HepG2 (cell line): ENCODE measurements at regions not wholly inside any gene's neighbourhood (a gene's known extent, or its start where the extent isn't known, plus 50 kb on each side); places are given as distances from the start of the nearest gene placed in this dataset.

Experiments used
- ATAC-seq: fragments of 200-7000 bp; cut with Tn5 transposase; 3 replicates; pipeline ENCODE4 v1.9.1; 2020; ENCODE audit warnings: mild to moderate bottlenecking, moderate library complexity
- BruUV-seq: library from RNA; stranded (reverse); fragments of 400-500 nt; replicated peaks from 2 replicates; lab custom pipeline; 2021; lab: Mats Ljungman, UMichigan
- CTCF ChIA-PET: fragments of 300-600 bp; formaldehyde crosslinking; extraction: SDS; loops from one replicate; lab custom pipeline; 2021; ENCODE audit warnings: low total read pairs, inconsistent platforms, low intra/inter-chr PET ratio; lab: Yijun Ruan, JAX
- POLR2A ChIA-PET: fragments of 350-600 bp; sonication (Branson Sonifier 250); formaldehyde crosslinking; loops from one replicate; lab custom pipeline; 2020; ENCODE audit warnings: antibody characterized with exemption, inconsistent platforms; lab: Yijun Ruan, JAX
- DNase-seq: peaks from one replicate; pipeline ENCODE4 v3.0.0-alpha.2; 2015; ENCODE audit warnings: low spot score
- FAIRE-seq: peaks from 3 replicates; lab custom pipeline; 2011; peaks lifted over from hg19 to GRCh38; lab: Jason Lieb, UNC
- H2AFZ ChIP-seq: one replicate; pipeline ENCODE4 v1.6.1; 2011; ENCODE audit warnings: low read length, inconsistent platforms
- H3K27ac ChIP-seq: fragments of 300-600 bp; 3 replicates; pipeline ENCODE4 v1.8.0; 2011; ENCODE audit warnings: mixed run types, mild to moderate bottlenecking, mixed read lengths, low read length, inconsistent platforms; ENCODE audit not compliant: insufficient read depth; ENCODE audit errors: extremely low read length
- H3K27me3 ChIP-seq, 2 experiments: fragments of 200-600 bp in 1 of 2; 2 replicates in 1 of 2; 3 replicates in 1 of 2; pipeline versions ENCODE4 v1.6.0 to v1.8.0; 2011; ENCODE audit warnings: low read length in 2 of 2, mild to moderate bottlenecking in 2 of 2, moderate library complexity in 2 of 2, inconsistent platforms in 1 of 2; ENCODE audit not compliant: insufficient read depth in 2 of 2, control insufficient read depth in 1 of 2
- H3K36me3 ChIP-seq, 2 experiments: fragments of 200-600 bp in 1 of 2; replicated peaks in 1 of 2; 2 replicates in 1 of 2; 3 replicates in 1 of 2; pipeline versions ENCODE4 v1.5.1 to v1.8.0; 2011; ENCODE audit warnings: low read length in 2 of 2, inconsistent platforms in 1 of 2; ENCODE audit not compliant: insufficient read depth in 2 of 2, control insufficient read depth in 1 of 2
- H3K4me1 ChIP-seq: 2 replicates; pipeline ENCODE4 v1.5.1; 2012; ENCODE audit warnings: low read length, inconsistent platforms; ENCODE audit not compliant: insufficient read depth
- H3K4me2 ChIP-seq: 2 replicates; pipeline ENCODE4 v1.6.0; 2011; ENCODE audit warnings: low read depth, low read length, inconsistent platforms
- H3K4me3 ChIP-seq, 3 experiments: fragments of 200-600 bp in 1 of 3; sonication (generic), shearing (Covaris generic) in 1 of 3; replicated peaks in 1 of 3; 2 replicates each; pipeline ENCODE4 v1.5.1; 2011 to 2016; ENCODE audit warnings: low read length in 3 of 3, inconsistent platforms in 2 of 3, low read depth in 2 of 3, mild to moderate bottlenecking in 2 of 3, control low read depth in 1 of 3, mixed read lengths in 1 of 3; ENCODE audit not compliant: insufficient read depth in 1 of 3
- H3K79me2 ChIP-seq: one replicate; pipeline ENCODE4 v1.6.1; 2011; ENCODE audit warnings: low read length, inconsistent platforms; ENCODE audit not compliant: insufficient read depth
- H3K9ac ChIP-seq: 2 replicates; pipeline ENCODE4 v1.6.0; 2011; ENCODE audit warnings: mild to moderate bottlenecking, low read depth, low read length, inconsistent platforms; ENCODE audit not compliant: insufficient read depth
- H3K9me3 ChIP-seq: 2 replicates; pipeline ENCODE4 v1.5.1; 2012; ENCODE audit warnings: mild to moderate bottlenecking, low read length
- H4K20me1 ChIP-seq: 2 replicates; pipeline ENCODE4 v1.6.0; 2011; ENCODE audit warnings: inconsistent platforms, mild to moderate bottlenecking, low read length, moderate library complexity; ENCODE audit not compliant: insufficient read depth
- BRCA1 ChIP-seq: sonication (generic); formaldehyde crosslinking; IDR thresholded peaks from 2 replicates; pipeline ENCODE4 v1.4.0; 2020; ENCODE audit warnings: missing genetic modification reagents
- CCDC6 ChIP-seq: sonication (generic); formaldehyde crosslinking; IDR thresholded peaks from 2 replicates; pipeline ENCODE4 v1.8.1; 2022; ENCODE audit warnings: mild to moderate bottlenecking, missing genetic modification reagents, moderate library complexity
- CHD2 ChIP-seq: IDR thresholded peaks from 2 replicates; pipeline ENCODE4 v1.6.1; 2011; ENCODE audit warnings: low read depth, low read length, improper control_type of control experiment
- CREBL2 ChIP-seq: sonication (generic); formaldehyde crosslinking; IDR thresholded peaks from 2 replicates; pipeline ENCODE4 v1.8.1; 2023; ENCODE audit warnings: missing genetic modification reagents, mild to moderate bottlenecking, borderline replicate concordance
- DBP ChIP-seq: sonication (generic); formaldehyde crosslinking; IDR thresholded peaks from 2 replicates; pipeline ENCODE4 v1.4.0; 2020; ENCODE audit warnings: missing genetic modification reagents; ENCODE audit errors: not compliant biosample characterization
- HNF4G ChIP-seq, 2 experiments: sonication (generic) in 1 of 2; formaldehyde crosslinking in 1 of 2; IDR thresholded peaks; 2 replicates each; pipeline versions ENCODE4 v1.4.0 to v1.6.1; 2011 to 2020; ENCODE audit warnings: borderline replicate concordance in 2 of 2, low read depth in 2 of 2, mild to moderate bottlenecking in 2 of 2, low read length in 1 of 2, missing genetic modification reagents in 1 of 2, moderate library complexity in 1 of 2
- HNRNPH1 ChIP-seq: fragments of 200-400 bp; formaldehyde crosslinking; optimal IDR thresholded peaks from 2 replicates; pipeline ENCODE3; 2017; ENCODE audit warnings: mild to moderate bottlenecking, low read depth, low read length
- HOXA3 ChIP-seq: sonication (generic); formaldehyde crosslinking; IDR thresholded peaks from 2 replicates; pipeline ENCODE4 v1.5.0; 2020; ENCODE audit warnings: missing genetic modification reagents
- HOXA7 ChIP-seq: sonication (generic); formaldehyde crosslinking; IDR thresholded peaks from 2 replicates; pipeline ENCODE4 v1.8.1; 2022; ENCODE audit warnings: mild to moderate bottlenecking, missing genetic modification reagents, moderate library complexity
- IRF9 ChIP-seq: sonication (generic); formaldehyde crosslinking; IDR thresholded peaks from 2 replicates; pipeline ENCODE4 v1.8.0; 2022; ENCODE audit warnings: missing genetic modification reagents, mild to moderate bottlenecking, borderline replicate concordance
- NFIC ChIP-seq: IDR thresholded peaks from 2 replicates; pipeline ENCODE4 v1.6.1; 2012; ENCODE audit warnings: mild to moderate bottlenecking, low read length, inconsistent platforms
- PHF20 ChIP-seq: sonication (generic); formaldehyde crosslinking; IDR thresholded peaks from 2 replicates; pipeline ENCODE4 v1.5.0; 2020; ENCODE audit warnings: mild to moderate bottlenecking, missing genetic modification reagents
- RFX1 ChIP-seq: fragments of 450-650 bp; IDR thresholded peaks from 2 replicates; pipeline ENCODE4 v1.6.1; 2017
- TFDP2 ChIP-seq: sonication (generic); formaldehyde crosslinking; IDR thresholded peaks from 2 replicates; pipeline ENCODE4 v1.4.0; 2020; ENCODE audit warnings: missing genetic modification reagents
- ZBTB21 ChIP-seq: sonication (generic); formaldehyde crosslinking; IDR thresholded peaks from 2 replicates; pipeline ENCODE4 v1.4.0; 2020; ENCODE audit warnings: missing genetic modification reagents
- ZC3H4 ChIP-seq: sonication (generic); formaldehyde crosslinking; IDR thresholded peaks from 2 replicates; pipeline ENCODE4 v1.4.0; 2020; ENCODE audit warnings: missing genetic modification reagents, borderline replicate concordance
- ZNF263 ChIP-seq: sonication (generic); formaldehyde crosslinking; IDR thresholded peaks from 2 replicates; pipeline ENCODE4 v1.4.0; 2020; ENCODE audit warnings: missing genetic modification reagents
- ZNF550 ChIP-seq: sonication (generic); formaldehyde crosslinking; IDR thresholded peaks from 2 replicates; pipeline ENCODE4 v1.4.0; 2020; ENCODE audit warnings: mild to moderate bottlenecking, missing genetic modification reagents, borderline replicate concordance
- ZNF784 ChIP-seq: sonication (generic); formaldehyde crosslinking; IDR thresholded peaks from 2 replicates; pipeline ENCODE4 v1.5.1; 2020; ENCODE audit warnings: missing genetic modification reagents, mild to moderate bottlenecking, borderline replicate concordance
- WGBS: methylation state at CpG from one replicate; pipeline ENCODE4 v1.1.6; 2017; ENCODE audit warnings: low lambda C conversion rate; 5-methylcytosine and 5-hydroxymethylcytosine counted together
- in situ Hi-C: cut with HindIII; loops from 2 replicates; pipeline ENCODE4 v1.10.0; 2017; ENCODE audit warnings: low pct_unique_long_range_greater_than_20kb; ENCODE audit not compliant: extremely low pct_ligation_motif_present
- intact Hi-C: fragments of 100-400 bp; cut with micrococcal nuclease; formaldehyde crosslinking; loops from one replicate; pipeline ENCODE4 v1.10.0; 2022; ENCODE audit not compliant: unreplicated experiment

GRCh38 chr5:4356201-4356600, 760.6 kb downstream of the IRX1 start (continued):
- TF ChIP-seq DBP (CRISPR knock-in tag) = no peak
- no peak for TF ChIP-seq ZNF784 (CRISPR knock-in tag)
- TF ChIP-seq IRF9 = no peak

- 4% methylated on average over 2 of the region's 2 CpGs for WGBS
- no peak overlapping the region for H3K4me2 ChIP-seq
- H3K27ac ChIP-seq = no peak overlapping the region
- POLR2A ChIA-PET = no interaction called here
- ATAC-seq = no peak
- H3K4me3 ChIP-seq = no peak overlapping the region
- DNase-seq = no peak
- no peak overlapping the region for H3K9ac ChIP-seq
- intact Hi-C loops = no loop called here
- CTCF ChIA-PET = no interaction called here
- H2AFZ ChIP-seq = no peak overlapping the region
- in situ Hi-C loops = no loop called here
- no peak for TF ChIP-seq CCDC6 (CRISPR knock-in tag)
- TF ChIP-seq HNF4G (IDR thresholded peaks at IDR 0.05; ENCODE audit: borderline replicate concordance, low read depth, low read length) = no peak
- TF ChIP-seq HNF4G (CRISPR knock-in tag; IDR thresholded peaks at IDR 0.05; ENCODE audit: borderline replicate concordance, low read depth) = no peak
- TF ChIP-seq TFDP2 (CRISPR knock-in tag) = no peak
- TF ChIP-seq HNRNPH1 = no peak
- no peak for TF ChIP-seq PHF20
- no peak for TF ChIP-seq RFX1
- TF ChIP-seq ZNF550 (CRISPR knock-in tag) = no peak
- no peak for TF ChIP-seq ZBTB21 (CRISPR knock-in tag)
- TF ChIP-seq CREBL2 = no peak
- TF ChIP-seq NFIC = no peak
- no peak for TF ChIP-seq BRCA1 (CRISPR knock-in tag)
- TF ChIP-seq HOXA3 = no peak
- TF ChIP-seq ZC3H4 (CRISPR knock-in tag) = no peak
- TF ChIP-seq ZNF263 (CRISPR knock-in tag) = no peak
- TF ChIP-seq HOXA7 (CRISPR knock-in tag) = no peak
- no peak for TF ChIP-seq CHD2
- TF ChIP-seq, all 625 proteins: peak for 0
- Histone ChIP-seq H3K4me1 (no peaks in the 10 kb centered on the region), H3K36me3 (no peaks in the 10 kb centered on the region), H3K9me3 (peaks cover 86% of the 10 kb centered on the region), H3K27me3 (no peaks in the 10 kb centered on the region), H3K79me2 (no peaks in the 10 kb centered on the region), H4K20me1 (no peaks in the 10 kb centered on the region)
- FAIRE-seq = no peak
- BruUV-seq = no TSS peak
Observed at GRCh38 chr5:4359847-4360246, 764.2 kb downstream of the IRX1 start.
